A673 (cell line): ENCODE measurements at regions not wholly inside any gene's neighbourhood (a gene's known extent, or its start where the extent isn't known, plus 50 kb on each side); places are given as distances from the start of the nearest gene placed in this dataset.

Source experiments
- BruUV-seq: library from RNA; stranded (reverse); fragments of 400-500 nt; replicated peaks from 2 replicates; lab custom pipeline; 2021; lab: Mats Ljungman, UMichigan
- CTCF ChIA-PET: fragments of 300-600 bp; sonication (Branson Sonifier 250); formaldehyde crosslinking; loops from one replicate; lab custom pipeline; 2022; ENCODE audit warnings: antibody characterized with exemption; lab: Charles Lee
- POLR2A ChIA-PET: fragments of 300-600 bp; sonication (Branson Sonifier 250); formaldehyde crosslinking; loops from one replicate; lab custom pipeline; 2022; ENCODE audit warnings: antibody characterized with exemption; ENCODE audit not compliant: low non-redundant PET; lab: Charles Lee
- DNase-seq: peaks from one replicate; pipeline ENCODE4 v3.0.0-alpha.2; 2015; ENCODE audit warnings: low spot score
- H3K27ac ChIP-seq: fragments of 200-600 bp; sonication (generic); 2 replicates; pipeline ENCODE4 v1.5.1; 2016; ENCODE audit warnings: mixed run types, low read depth, mild to moderate bottlenecking, mixed read lengths, antibody characterized with exemption, low read length; ENCODE audit not compliant: poor library complexity, severe bottlenecking
- H3K27me3 ChIP-seq: fragments of 200-600 bp; sonication (generic); replicated peaks from 2 replicates; pipeline ENCODE4 v1.6.1; 2017; ENCODE audit warnings: mixed run types, low read depth, mild to moderate bottlenecking, mixed read lengths, antibody characterized with exemption, low read length; ENCODE audit not compliant: insufficient read depth, poor library complexity
- H3K36me3 ChIP-seq: fragments of 200-600 bp; sonication (generic); 2 replicates; pipeline ENCODE4 v1.6.1; 2016; ENCODE audit warnings: mixed run types, mild to moderate bottlenecking, mixed read lengths, antibody characterized with exemption, low read length; ENCODE audit not compliant: insufficient read depth, poor library complexity, severe bottlenecking
- H3K4me1 ChIP-seq: fragments of 200-600 bp; sonication (generic); 2 replicates; pipeline ENCODE4 v1.6.1; 2017; ENCODE audit warnings: mixed run types, mild to moderate bottlenecking, mixed read lengths, antibody characterized with exemption, low read length; ENCODE audit not compliant: insufficient read depth, poor library complexity, severe bottlenecking
- H3K4me3 ChIP-seq: fragments of 200-600 bp; sonication (generic); 2 replicates; pipeline ENCODE4 v1.5.1; 2016; ENCODE audit warnings: low read depth, mixed run types, mild to moderate bottlenecking, mixed read lengths, low read length; ENCODE audit not compliant: poor library complexity, severe bottlenecking
- H3K9me3 ChIP-seq: fragments of 200-600 bp; sonication (generic); 2 replicates; pipeline ENCODE4 v1.6.1; 2016; ENCODE audit warnings: mixed run types, low read depth, mild to moderate bottlenecking, mixed read lengths, antibody characterized with exemption, low read length; ENCODE audit not compliant: poor library complexity, severe bottlenecking
- EZH2 ChIP-seq: fragments of 200-600 bp; sonication (generic); IDR thresholded peaks from 2 replicates; pipeline ENCODE4 v1.6.1; 2017; ENCODE audit warnings: borderline replicate concordance, low read depth, mild to moderate bottlenecking, mixed read lengths, antibody characterized with exemption, low read length; ENCODE audit not compliant: poor library complexity, severe bottlenecking
- intact Hi-C: fragments of 100-400 bp; cut with micrococcal nuclease; formaldehyde crosslinking; loops from one replicate; pipeline ENCODE4 v1.10.0; 2022; ENCODE audit not compliant: unreplicated experiment
- TF ChIP-seq, protein P1 (sequence below): fragments of 300-800, 200-600 bp; sonication (generic); conservative IDR thresholded peaks from 2 replicates; pipeline ENCODE4 v1.5.1; 2017; ENCODE audit warnings: low read depth, mild to moderate bottlenecking, antibody characterized with exemption, low read length, moderate library complexity, mixed read lengths

DNA sequence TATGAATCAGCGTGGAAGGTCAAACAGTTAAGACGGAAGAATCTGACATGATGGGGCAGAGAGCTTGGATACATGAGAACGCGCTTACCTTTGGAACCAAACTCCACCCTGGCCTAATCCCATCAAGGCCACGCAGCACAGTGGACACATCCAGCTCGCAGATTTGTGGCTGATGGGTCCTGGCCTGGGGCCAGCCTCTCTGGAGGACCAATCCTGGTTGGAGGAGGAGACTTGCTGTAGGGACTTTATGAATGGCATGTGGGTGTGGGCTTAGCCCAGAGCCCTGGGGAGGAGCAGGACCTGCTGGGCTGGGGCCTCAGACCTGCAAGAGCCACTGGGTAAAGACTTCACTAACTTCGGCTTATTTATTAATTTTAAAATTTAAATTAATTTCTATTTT lies 73.4 kb upstream of the ANKRD34C start:
- TF ChIP-seq, protein P1, sequence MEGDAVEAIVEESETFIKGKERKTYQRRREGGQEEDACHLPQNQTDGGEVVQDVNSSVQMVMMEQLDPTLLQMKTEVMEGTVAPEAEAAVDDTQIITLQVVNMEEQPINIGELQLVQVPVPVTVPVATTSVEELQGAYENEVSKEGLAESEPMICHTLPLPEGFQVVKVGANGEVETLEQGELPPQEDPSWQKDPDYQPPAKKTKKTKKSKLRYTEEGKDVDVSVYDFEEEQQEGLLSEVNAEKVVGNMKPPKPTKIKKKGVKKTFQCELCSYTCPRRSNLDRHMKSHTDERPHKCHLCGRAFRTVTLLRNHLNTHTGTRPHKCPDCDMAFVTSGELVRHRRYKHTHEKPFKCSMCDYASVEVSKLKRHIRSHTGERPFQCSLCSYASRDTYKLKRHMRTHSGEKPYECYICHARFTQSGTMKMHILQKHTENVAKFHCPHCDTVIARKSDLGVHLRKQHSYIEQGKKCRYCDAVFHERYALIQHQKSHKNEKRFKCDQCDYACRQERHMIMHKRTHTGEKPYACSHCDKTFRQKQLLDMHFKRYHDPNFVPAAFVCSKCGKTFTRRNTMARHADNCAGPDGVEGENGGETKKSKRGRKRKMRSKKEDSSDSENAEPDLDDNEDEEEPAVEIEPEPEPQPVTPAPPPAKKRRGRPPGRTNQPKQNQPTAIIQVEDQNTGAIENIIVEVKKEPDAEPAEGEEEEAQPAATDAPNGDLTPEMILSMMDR: no peak
- no peak for TF ChIP-seq EZH2
- no peak for DNase-seq
- Histone ChIP-seq H3K9me3 (no peaks in the 10 kb centered on the region), H3K4me3 (no peak overlapping the region), H3K36me3 (no peaks in the 10 kb centered on the region), H3K27ac (no peak overlapping the region), H3K4me1 (no peaks in the 10 kb centered on the region), H3K27me3 (peaks cover 71% of the 10 kb centered on the region)
- ChIA-PET CTCF (no interaction called here), POLR2A (no interaction called here)
- BruUV-seq: no TSS peak
- intact Hi-C loops: no loop called here

DNA sequence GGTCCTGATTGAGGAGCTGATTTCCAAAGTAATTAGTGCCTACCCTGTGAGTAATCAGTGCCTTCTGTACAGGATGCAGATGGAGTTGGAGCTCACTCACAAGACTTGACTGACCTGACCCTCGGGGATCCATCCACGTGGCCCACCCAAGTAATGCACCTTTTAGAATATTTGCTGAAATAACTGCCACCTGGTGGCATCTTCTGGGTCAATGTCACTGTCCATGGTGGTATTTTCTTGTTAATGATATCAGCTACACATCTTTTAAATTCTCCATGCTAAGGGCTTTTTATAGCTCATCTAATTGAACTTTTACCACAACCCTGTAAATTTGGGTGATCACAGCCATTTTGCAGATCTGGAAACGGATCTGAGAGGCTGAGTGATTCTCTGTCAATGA lies 74.3 kb upstream of the ANKRD34C start:
- ChIA-PET POLR2A (no interaction called here), CTCF (no interaction called here)
- no peak for DNase-seq
- Histone ChIP-seq H3K27me3 (peaks cover 72% of the 10 kb centered on the region), H3K36me3 (no peaks in the 10 kb centered on the region), H3K4me3 (no peak overlapping the region), H3K9me3 (no peaks in the 10 kb centered on the region), H3K27ac (no peak overlapping the region), H3K4me1 (no peaks in the 10 kb centered on the region)
- no TSS peak for BruUV-seq
- no peak for TF ChIP-seq EZH2
- TF ChIP-seq, protein P1: 0 out of 2 replicates have a peak, but pooled peaks have one; percentile 14
- intact Hi-C loops: no loop called here

DNA sequence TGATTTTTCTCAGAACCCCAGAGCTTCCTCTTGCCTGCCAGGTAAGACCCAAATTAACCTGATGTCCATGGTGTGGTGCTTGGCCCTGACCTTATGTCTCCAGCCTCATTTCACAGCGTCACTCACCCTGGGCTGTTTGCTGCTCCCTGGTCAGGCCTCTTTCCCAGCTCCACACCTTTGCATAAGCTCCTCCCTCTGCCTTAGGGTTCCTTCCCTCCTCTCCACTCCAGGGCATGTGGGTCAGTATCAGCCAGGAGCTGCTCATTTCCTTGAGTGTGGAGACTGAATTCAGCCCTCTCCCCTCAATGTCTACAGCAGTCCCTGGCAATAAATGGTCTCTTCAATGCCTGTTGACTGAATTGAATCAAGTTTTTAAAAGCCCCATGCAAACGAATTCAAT lies 75.6 kb upstream of the ANKRD34C start:
- H3K4me3 ChIP-seq: no peak overlapping the region
- H3K36me3 ChIP-seq: no peaks in the 10 kb centered on the region
- POLR2A ChIA-PET: interaction anchor here (0.5 kb wide), 1 partner anchor 1021 kb away, joined by 7 read pairs; no protein-coding TSS in a partner anchor
- TF ChIP-seq, protein P1: no peak
- TF ChIP-seq EZH2: no peak
- no peak overlapping the region for H3K27ac ChIP-seq
- no peak for DNase-seq
- no peaks in the 10 kb centered on the region for H3K4me1 ChIP-seq
- no peaks in the 10 kb centered on the region for H3K9me3 ChIP-seq
- no TSS peak for BruUV-seq
- CTCF ChIA-PET: no interaction called here
- H3K27me3 ChIP-seq: peaks cover 70% of the 10 kb centered on the region
- intact Hi-C loops: no loop called here
